MG63 (cell line): ENCODE measurements at regions not wholly inside any gene's neighbourhood (a gene's known extent, or its start where the extent isn't known, plus 50 kb on each side); places are given as distances from the start of the nearest gene placed in this dataset.
"Not testable (repeated sequence)": the region's sequence is repeated elsewhere in the genome, so short reads cannot be mapped to it uniquely, and the experiment has no call there.

Source experiments
- DNase-seq: peaks from one replicate; pipeline ENCODE4 v3.0.0-alpha.2; 2020
- H3K27me3 ChIP-seq: fragments of 250-450 bp; sonication (Bioruptor Pico); 2 replicates; pipeline ENCODE4 v1.5.1; 2020; ENCODE audit warnings: mild to moderate bottlenecking, moderate library complexity
- H3K36me3 ChIP-seq: fragments of 250-450 bp; sonication (Bioruptor Pico); 2 replicates; pipeline ENCODE4 v1.5.1; 2020; ENCODE audit warnings: mild to moderate bottlenecking, moderate library complexity
- H3K4me3 ChIP-seq: fragments of 250-450 bp; sonication (Bioruptor Pico); 2 replicates; pipeline ENCODE4 v1.5.1; 2020; ENCODE audit warnings: mild to moderate bottlenecking, moderate library complexity
- H3K9me3 ChIP-seq: fragments of 250-450 bp; sonication (Bioruptor Pico); 2 replicates; pipeline ENCODE4 v1.5.1; 2020; ENCODE audit warnings: mild to moderate bottlenecking, moderate library complexity

- Histone ChIP-seq H3K36me3 (no peaks in the 10 kb centered on the region), H3K4me3 (no peak overlapping the region), H3K27me3 (no peaks in the 10 kb centered on the region), H3K9me3 (no peaks in the 10 kb centered on the region)
- DNase-seq = no peak
Measured at GRCh38 chr4:16450724-16451123, 224.5 kb upstream of the TAPT1 start.

- H3K36me3 ChIP-seq = no peaks in the 10 kb centered on the region
- H3K4me3 ChIP-seq = no peak overlapping the region
- H3K9me3 ChIP-seq = no peaks in the 10 kb centered on the region
- H3K27me3 ChIP-seq = no peaks in the 10 kb centered on the region
- no peak for DNase-seq
Measured at GRCh38 chr4:16450031-16450430, 223.8 kb upstream of the TAPT1 start.

- Histone ChIP-seq H3K4me3 (no peak overlapping the region), H3K36me3 (no peaks in the 10 kb centered on the region), H3K9me3 (no peaks in the 10 kb centered on the region), H3K27me3 (no peaks in the 10 kb centered on the region)
- DNase-seq = no peak
Measured at GRCh38 chr4:16449406-16449805, 223.1 kb upstream of the TAPT1 start.

GRCh38 chr4:16448241-16448840 lies 222.1 kb upstream of the TAPT1 start:
- DNase-seq = no peak
- Histone ChIP-seq H3K9me3 (no peaks in the 10 kb centered on the region), H3K4me3 (no peak overlapping the region), H3K36me3 (no peaks in the 10 kb centered on the region), H3K27me3 (no peaks in the 10 kb centered on the region)

- no peak for DNase-seq
- Histone ChIP-seq H3K4me3 (no peak overlapping the region), H3K9me3 (no peaks in the 10 kb centered on the region), H3K27me3 (no peaks in the 10 kb centered on the region), H3K36me3 (no peaks in the 10 kb centered on the region)
Measured at GRCh38 chr4:16443504-16444088, 217.3 kb upstream of the TAPT1 start.

- DNase-seq = no peak
- Histone ChIP-seq H3K9me3 (0 out of 2 replicates have a peak, but pooled peaks cover 4% of the 10 kb centered on the region), H3K27me3 (no peaks in the 10 kb centered on the region), H3K36me3 (no peaks in the 10 kb centered on the region), H3K4me3 (no peak overlapping the region)
Measured at GRCh38 chr4:16442296-16442695, 216.0 kb upstream of the TAPT1 start.

GRCh38 chr4:16439768-16440167 lies 213.5 kb upstream of the TAPT1 start:
- 0 out of 2 replicates have a peak, but pooled peaks cover 4% of the 10 kb centered on the region for H3K9me3 ChIP-seq

GRCh38 chr4:16438986-16439385 lies 212.7 kb upstream of the TAPT1 start:
- no peak for DNase-seq
- Histone ChIP-seq H3K4me3 (no peak overlapping the region), H3K27me3 (no peaks in the 10 kb centered on the region), H3K36me3 (no peaks in the 10 kb centered on the region), H3K9me3 (0 out of 2 replicates have a peak, but pooled peaks cover 4% of the 10 kb centered on the region)

More at GRCh38 chr4:16439768-16440167, 213.5 kb upstream of the TAPT1 start:
- no peak overlapping the region for H3K4me3 ChIP-seq
- H3K36me3 ChIP-seq = no peaks in the 10 kb centered on the region
- no peak for DNase-seq
- H3K27me3 ChIP-seq = no peaks in the 10 kb centered on the region

- no peak overlapping the region for H3K4me3 ChIP-seq
- H3K27me3 ChIP-seq = no peaks in the 10 kb centered on the region
- 0 out of 2 replicates have a peak, but pooled peaks cover 4% of the 10 kb centered on the region for H3K9me3 ChIP-seq
- no peak for DNase-seq
- no peaks in the 10 kb centered on the region for H3K36me3 ChIP-seq
Measured at GRCh38 chr4:16437836-16438235, 211.6 kb upstream of the TAPT1 start.

- H3K36me3 ChIP-seq = no peaks in the 10 kb centered on the region
- H3K27me3 ChIP-seq = no peaks in the 10 kb centered on the region
Measured at GRCh38 chr4:16431866-16432265, 205.6 kb upstream of the TAPT1 start.

GRCh38 chr4:16418814-16419213 lies 192.5 kb upstream of the TAPT1 start:
- Histone ChIP-seq H3K9me3 (no peaks in the 10 kb centered on the region), H3K4me3 (no peak overlapping the region), H3K36me3 (no peaks in the 10 kb centered on the region), H3K27me3 (no peaks in the 10 kb centered on the region)
- DNase-seq = peak; percentile 30

More at GRCh38 chr4:16431866-16432265, 205.6 kb upstream of the TAPT1 start:
- no peaks in the 10 kb centered on the region for H3K9me3 ChIP-seq
- no peak for DNase-seq
- H3K4me3 ChIP-seq = no peak overlapping the region

GRCh38 chr4:16417198-16417597 lies 190.9 kb upstream of the TAPT1 start:
- no peak for DNase-seq
- Histone ChIP-seq H3K27me3 (no peaks in the 10 kb centered on the region), H3K4me3 (no peak overlapping the region), H3K9me3 (no peaks in the 10 kb centered on the region), H3K36me3 (no peaks in the 10 kb centered on the region)

- H3K36me3 ChIP-seq = no peaks in the 10 kb centered on the region
- no peak overlapping the region for H3K4me3 ChIP-seq
- no peaks in the 10 kb centered on the region for H3K27me3 ChIP-seq
- no peaks in the 10 kb centered on the region for H3K9me3 ChIP-seq
- DNase-seq = no peak
Measured at GRCh38 chr4:16416601-16417000, 190.3 kb upstream of the TAPT1 start.

GRCh38 chr4:16415751-16416150 lies 189.5 kb upstream of the TAPT1 start:
- Histone ChIP-seq H3K9me3 (no peaks in the 10 kb centered on the region), H3K36me3 (no peaks in the 10 kb centered on the region), H3K4me3 (no peak overlapping the region), H3K27me3 (no peaks in the 10 kb centered on the region)
- DNase-seq = no peak

- Histone ChIP-seq H3K9me3 (no peaks in the 10 kb centered on the region), H3K36me3 (no peaks in the 10 kb centered on the region), H3K4me3 (no peak overlapping the region), H3K27me3 (no peaks in the 10 kb centered on the region)
- DNase-seq = no peak
Measured at GRCh38 chr4:16413814-16414555, 187.7 kb upstream of the TAPT1 start.

- H3K4me3 ChIP-seq = no peak overlapping the region
- DNase-seq = no peak
- no peaks in the 10 kb centered on the region for H3K36me3 ChIP-seq
- no peaks in the 10 kb centered on the region for H3K27me3 ChIP-seq
- no peaks in the 10 kb centered on the region for H3K9me3 ChIP-seq
Measured at GRCh38 chr4:16411501-16412085, 185.3 kb upstream of the TAPT1 start.

- not testable (repeated sequence) for H3K36me3 ChIP-seq, H3K9me3 ChIP-seq, H3K4me3 ChIP-seq, H3K27me3 ChIP-seq, DNase-seq
Measured at GRCh38 chr4:16393216-16393615, 166.9 kb upstream of the TAPT1 start.
